HG03135 (cell line): ENCODE measurements at regions not wholly inside any gene's neighbourhood (a gene's known extent, or its start where the extent isn't known, plus 50 kb on each side); places are given as distances from the start of the nearest gene placed in this dataset.

ENCODE experiments used
- ATAC-seq: cut with Tn5 transposase; IDR thresholded peaks from one replicate; pipeline ENCODE4 v1.9.1; 2021; ENCODE audit warnings: mild to moderate bottlenecking, moderate library complexity; ENCODE audit not compliant: unreplicated experiment

DNA sequence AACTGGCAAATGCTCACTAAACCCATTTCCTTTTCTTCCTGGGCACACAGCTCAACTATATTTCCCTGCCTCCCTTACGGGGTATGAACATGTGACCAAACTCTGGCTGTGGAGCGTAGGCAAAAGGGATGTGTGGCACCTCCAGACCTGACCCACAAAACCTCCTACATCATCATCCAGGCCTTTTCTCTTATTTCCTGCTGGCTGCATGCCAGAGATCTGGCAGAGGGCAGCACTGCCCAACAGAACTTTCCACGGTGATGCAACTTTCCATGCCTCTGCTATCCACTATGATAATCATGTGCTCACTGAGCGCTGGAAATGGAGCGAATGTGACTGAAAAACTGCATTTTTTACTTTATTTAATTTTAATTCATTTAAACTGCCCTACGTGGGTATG, 99.6 kb upstream of the CACNA1E start:
- no peak for ATAC-seq

DNA sequence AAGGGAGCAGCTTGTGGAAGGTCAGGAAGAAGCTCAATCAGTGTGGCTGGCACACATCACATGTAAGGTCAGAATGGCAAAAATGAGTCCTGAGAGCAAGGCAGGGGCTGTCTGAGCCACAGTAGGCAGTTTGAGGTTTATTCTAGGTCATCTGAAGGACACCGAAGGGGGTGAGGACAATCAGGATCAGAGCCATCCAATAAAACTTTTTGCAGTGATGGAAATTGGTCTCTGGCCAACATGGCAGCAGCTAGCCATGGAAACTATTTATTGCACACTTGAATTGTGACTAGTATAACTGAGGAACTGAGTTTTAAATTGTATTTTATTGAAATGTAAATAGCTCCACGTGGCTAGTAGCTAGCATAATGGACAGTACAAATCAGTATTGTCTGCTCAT, 97.0 kb upstream of the CACNA1E start:
- no peak for ATAC-seq

DNA sequence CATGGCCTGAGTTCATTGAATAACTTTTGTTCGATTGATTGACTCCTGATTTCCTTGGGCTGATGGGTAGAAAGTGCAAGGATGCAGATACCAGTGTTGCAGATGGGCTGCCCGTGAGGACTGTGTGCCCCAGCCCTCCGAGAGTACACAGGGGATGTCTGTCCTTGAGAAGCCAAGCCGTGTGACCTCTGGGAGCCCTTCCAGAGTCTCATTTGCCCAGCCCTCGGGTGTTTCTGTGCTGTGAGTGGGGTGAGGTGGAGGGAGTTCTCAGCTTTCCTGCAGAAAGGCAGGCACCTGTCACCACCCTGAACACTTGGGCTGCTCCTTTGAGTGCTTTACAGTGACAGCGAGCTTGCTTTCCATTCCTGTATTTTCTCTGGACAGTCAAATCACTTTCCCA, 96.4 kb upstream of the CACNA1E start:
- no peak for ATAC-seq

DNA sequence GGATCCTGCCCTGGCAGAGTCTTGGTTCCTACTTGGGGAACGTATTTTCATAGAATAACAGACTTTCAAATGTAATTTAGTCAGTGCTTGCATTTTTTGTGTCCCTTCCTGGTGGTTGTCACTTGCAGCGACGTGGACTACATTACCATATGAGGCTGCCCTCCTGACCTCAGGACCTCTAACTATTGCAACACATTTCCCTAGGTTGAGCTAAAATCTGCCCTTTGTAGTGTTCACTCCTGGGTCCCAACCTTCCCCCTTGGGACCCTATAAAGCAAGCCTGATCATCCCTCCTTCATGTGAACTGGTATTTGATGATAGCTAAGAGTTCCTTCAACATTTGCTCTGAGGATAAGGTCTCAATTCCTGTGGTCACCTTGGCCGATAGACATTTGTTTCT, 95.6 kb upstream of the CACNA1E start:
- no peak for ATAC-seq

DNA sequence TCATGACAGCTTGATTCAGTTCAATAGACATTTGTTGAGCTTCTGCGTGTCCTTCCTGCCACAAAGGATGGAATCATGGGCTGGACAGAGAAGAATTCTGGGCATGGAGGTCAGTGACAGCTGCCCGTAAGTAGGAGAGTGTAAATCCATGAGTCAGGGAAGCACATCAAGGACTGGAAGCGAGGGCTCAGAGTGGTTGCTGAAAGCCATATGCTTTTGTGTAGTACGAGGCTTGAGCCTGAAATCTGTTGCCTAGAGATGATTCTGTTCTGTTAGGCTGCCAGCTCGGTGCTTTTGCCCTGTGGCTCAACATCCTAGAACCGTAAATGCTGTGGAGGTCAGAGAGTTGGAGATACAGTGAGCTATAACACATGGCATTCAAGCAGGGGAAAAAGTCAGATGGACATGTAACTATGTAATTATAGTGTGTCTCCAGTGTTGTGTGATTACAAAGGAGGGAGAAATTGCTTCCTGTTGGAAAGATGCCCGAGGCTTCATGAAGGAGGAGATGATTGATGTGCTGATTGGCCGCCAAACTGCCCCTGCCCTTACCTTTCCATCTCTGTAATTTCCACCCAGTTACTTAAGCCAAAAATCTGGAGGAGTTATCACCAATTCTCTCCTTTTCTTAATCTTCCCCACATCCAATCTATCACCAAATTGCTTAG, 92.8 kb upstream of the CACNA1E start:
- no peak for ATAC-seq

DNA sequence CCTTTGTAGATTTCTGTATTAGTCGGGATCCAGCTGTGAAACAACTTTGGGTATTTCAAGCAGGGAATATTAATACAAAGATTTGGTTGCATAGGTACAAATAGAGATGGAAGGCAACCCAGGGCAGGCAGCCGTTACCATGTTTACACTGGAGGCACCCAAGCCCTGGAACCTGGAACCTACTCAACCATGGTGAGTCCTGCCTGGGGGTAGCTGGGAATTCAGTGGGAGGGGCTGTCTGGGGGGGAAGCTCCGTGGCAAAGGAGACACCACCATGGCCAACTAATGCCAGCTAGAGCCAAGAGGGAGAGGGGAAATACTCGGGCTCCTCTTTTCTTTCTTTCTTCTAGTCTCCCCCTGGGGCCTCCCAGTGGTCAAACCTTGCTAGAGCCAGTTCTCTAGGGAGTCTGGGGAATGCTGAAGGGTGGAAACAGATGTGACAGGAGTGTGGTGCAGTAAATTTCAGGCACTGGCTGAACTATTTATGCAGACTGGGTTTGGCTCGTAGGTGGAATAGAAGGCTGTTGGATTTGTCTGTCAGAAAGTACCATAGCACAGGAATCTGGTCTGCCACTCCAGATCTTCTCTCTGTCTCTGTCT, 91.9 kb upstream of the CACNA1E start:
- ATAC-seq: no peak

DNA sequence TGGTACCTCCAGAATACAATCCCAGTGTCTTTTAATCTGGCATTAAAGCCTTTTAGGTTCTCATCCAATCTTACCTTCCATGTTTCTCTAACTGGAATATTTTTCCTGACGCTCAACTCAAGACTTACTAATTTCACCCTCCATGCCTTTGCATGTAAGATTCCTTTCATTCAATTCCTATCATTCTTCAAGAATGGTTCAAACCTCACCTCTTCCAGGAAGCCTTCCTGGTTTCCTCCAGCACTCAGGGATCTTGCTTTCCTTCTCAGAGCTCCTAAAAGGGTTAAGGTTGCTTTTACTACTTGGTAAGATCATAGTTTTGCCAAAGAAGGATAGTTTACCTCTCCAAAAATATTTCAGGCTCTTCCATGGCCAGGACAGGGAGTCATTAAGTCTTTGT, 91.2 kb upstream of the CACNA1E start:
- ATAC-seq: no peak

DNA sequence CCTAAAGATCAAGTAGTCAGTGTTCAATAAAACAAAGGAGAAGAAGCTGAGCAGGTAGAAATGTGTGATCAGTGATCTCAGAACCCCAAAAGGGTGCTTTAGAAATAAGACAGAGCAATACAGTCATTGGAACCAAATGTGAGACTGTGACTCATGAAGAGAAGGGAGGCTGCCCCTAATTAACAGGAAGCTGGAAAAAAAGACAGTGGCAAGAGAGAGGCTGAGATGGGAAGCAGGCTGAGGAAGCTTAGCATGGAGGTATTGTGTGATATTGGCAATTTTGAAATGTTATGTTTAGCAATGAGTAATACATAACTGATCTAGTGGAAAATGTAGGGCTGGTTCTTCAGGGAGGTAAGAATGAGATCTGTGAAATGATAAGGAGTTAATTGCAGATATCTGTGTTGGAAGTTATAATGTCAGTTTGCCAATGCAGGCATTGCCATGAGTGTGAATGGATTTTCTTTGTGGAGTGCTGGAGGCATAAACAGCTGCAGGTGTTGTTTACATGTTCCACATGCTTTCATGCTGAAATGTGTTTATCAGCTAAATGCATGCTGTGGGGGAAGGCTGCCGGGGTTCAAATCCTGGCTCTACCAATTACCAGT, 90.6 kb upstream of the CACNA1E start:
- no peak for ATAC-seq

DNA sequence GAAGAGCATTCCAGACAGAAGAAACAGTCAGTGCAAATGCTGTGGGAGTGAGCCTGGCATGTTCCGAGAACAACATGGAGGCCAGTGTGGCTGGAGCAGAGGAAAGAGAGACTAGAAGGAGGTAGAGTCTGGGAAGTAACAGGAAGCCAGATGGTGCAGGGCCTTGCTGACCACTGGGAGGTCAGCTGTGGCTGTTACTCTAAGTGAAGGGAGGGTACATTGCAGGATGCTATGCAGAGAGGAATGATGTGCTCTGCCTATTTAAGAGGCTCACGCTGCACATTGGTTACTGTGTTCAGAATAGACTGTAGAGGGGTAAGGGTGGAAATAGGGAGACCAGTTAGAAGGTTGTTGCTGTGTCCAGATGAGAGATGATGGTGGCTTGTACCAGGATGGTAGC, 88.6 kb upstream of the CACNA1E start:
- ATAC-seq: no peak

DNA sequence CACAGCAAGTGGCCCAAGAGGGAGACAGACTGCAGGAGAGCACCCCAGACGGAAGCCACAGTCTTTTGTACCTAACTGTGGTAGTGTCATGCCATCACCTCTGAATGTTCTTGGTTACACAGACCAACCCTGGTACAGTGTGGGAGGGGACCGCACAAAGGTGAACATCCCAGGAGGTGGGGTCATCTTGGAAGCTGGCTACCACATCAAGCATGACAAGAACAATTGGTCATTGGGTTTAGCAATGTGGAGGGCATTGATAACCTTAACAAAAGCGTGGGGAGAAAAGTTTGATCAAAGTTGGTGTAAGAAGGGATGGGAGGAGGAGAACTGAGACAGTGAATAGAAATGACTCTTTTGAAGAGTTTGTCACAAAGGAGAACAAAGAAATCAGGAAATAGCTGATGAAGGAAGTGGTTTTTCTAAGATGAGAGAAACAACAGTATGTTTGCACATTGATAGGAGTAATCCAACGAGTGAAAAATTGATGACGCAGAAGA, 87.1 kb upstream of the CACNA1E start:
- ATAC-seq: no peak

DNA sequence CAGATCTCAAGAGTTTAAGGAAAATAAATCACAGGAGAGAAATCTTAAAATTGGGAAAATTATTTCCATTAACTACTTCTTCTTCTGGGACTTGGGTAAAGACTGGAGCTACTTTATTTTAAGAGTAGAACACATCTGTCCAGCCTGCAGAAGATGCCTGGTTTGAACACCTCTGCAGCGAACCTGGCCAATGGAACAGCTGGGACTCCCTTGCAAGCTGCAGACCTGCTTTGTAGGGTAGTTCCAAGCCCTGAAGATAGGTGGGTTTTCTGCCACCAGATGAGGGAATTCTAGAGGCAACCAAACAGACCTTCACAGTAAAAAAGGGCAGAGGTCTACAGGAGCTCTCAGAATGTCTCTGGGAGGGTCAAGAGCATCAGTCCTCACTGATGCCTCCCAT, 86.5 kb upstream of the CACNA1E start:
- no peak for ATAC-seq

DNA sequence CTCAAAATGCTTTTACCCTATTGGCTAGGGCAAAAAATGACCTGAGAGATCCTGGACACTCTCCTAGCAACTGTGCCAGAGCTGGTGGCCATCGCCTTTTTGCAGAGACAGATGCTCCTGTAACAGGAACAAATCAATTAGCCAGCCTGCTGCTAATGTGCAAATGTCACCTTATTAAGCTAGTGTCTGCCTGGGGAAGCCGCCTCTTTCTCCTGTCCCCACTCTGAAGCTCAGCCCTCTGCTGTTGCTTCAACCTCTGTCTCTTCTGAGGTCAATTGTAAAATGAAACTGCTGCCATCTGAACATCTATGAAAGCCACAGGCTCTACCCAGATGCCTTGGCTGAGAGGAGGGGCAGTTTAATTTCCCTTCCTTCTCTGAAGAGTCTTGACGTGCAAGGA, 85.5 kb upstream of the CACNA1E start:
- ATAC-seq: no peak

DNA sequence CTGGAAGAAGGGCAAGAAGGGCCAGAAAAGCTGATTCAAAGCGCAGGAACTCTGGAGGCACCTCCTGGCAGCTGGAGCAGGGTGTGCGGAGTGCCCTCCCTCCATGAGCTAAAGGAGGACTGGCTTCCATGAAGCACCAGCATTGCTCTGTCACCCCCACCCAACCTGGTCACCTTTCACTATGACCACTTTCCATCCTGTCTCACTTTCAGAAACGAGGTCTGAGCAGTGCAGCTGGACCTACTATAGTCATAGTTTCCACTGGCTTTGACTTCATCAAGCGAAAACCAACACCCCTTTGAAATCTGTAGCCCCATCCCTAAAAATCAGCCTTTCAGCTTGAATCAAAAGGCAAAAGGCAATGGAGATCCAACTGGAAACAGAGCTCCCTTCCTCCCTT, 84.8 kb upstream of the CACNA1E start:
- peak; percentile 94 for ATAC-seq

DNA sequence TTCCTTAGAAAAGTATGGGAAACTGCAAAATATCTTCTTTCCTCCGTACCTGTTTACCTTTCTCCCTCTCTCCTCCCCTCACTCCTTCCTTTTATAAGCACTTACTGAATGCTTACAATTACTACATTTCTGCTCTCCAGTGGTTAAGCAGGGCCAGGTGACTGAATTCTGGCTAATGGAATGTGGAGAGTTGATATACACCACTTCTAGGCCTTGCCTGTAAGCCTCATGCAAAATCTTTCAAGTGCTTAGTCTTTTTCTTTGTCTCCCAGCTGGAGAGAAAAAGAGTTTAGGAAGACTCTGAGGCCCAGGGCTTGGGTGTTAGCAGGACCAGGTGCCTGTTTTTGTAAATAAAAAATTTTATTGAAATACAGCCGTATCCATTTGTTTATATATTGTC, 77.7 kb upstream of the CACNA1E start:
- ATAC-seq: no peak

DNA sequence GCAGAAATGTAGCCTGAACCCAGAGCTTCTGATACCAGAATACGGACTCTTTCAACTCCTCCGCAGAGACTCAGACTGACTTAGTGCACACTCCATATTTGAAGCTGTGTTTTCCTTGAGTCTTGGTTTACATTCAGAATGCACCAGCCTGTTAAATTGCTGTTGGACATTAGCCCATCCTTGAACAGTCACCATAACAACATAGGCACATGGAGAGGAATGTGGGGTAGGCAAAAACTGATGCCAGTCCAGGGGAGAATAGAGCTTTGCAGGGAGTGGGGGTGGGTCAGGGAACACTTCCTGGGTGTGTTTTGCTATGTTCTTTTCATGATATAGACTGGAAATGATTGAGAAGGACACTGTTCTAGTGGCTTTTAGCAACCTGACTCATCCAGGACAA, 76.3 kb upstream of the CACNA1E start:
- ATAC-seq: no peak

DNA sequence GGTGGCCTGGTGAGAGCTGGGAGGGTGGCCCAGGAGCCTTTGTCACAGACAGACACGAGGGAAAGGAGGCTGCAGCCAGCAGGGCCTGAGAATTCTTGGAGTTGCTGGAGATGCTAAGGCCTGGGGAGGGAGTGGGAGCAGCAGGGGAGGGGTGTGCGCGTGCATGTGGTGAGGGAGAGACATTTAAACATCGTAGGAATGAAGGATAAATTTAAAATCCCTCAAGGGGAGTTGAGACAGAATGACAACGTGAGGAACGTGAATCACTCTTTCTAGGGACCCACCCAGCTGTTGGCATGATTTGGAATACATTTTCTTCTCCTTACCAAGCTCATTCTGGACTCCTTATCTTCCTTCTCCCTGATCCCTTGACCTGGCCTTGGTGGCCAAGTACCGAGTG, 73.3 kb upstream of the CACNA1E start:
- no peak for ATAC-seq

DNA sequence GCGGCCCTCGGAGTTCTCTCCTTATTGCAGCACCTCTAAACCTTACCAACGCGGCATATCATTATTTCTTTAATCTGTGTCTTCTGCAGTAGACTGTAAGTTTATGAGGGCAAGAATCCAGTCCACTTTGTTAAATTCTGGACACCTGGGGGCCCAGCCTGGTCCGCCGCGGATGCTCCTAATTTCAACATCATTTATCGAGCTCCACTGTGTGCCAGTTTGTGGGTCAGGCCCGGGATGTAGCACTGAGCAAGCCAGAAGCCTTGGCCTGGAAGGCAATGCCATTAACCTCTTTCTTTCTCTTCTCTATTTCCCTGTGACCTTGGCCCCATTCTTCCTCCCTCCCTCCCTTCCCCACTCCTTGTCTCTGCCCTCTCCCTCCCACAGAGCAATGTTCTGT, 70.6 kb upstream of the CACNA1E start:
- no peak for ATAC-seq

DNA sequence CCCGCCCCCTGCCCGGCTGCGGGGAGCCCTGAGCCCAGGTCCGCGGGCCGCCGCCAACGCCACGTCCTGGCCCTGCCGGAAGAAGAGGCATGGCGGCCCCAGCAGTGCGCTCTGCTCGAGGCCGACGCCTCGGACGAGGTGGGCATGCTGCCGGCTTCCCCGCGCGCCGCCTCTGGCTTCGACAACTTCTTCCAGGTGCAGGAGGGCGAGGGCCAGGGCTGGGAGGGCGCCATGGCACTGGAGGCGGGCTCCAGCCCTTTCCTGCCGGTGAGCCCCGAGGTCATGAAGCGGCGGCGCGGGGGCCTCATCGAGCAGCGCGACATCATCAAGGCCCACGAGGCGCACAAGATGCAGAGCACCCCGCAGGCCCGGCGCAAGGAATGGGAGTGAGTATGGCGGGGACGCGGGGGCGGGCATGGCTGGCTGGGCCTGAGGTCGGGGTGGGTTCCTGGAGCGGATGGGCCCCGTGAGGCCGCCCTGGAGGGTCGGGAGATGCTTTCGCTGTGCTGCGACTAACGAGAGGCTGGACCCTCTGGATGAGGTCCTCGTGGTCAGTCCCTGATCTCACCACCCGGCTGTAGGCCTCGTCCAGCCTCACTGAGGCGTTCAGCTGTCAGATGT, 70.0 kb upstream of the CACNA1E start:
- no peak for ATAC-seq

DNA sequence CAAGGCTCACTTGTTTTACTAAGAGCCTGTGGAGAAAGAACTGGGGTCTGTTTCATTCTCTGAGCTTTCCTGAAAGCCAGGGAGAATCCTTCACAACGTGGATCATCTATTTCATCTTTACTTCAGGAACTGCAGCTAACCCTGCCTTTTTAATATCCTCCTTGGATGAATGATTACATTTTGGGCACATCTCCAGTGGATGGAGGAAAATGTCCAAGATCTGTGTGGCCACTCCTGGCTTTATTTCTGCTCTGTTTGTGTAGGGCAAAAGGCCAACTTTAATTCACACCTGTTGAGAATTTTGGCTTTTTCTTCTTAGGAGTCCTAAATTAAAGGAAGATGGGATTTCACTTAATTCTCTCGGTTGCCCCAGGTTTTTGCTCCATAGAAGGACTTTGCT, 69.5 kb upstream of the CACNA1E start:
- ATAC-seq: no peak

DNA sequence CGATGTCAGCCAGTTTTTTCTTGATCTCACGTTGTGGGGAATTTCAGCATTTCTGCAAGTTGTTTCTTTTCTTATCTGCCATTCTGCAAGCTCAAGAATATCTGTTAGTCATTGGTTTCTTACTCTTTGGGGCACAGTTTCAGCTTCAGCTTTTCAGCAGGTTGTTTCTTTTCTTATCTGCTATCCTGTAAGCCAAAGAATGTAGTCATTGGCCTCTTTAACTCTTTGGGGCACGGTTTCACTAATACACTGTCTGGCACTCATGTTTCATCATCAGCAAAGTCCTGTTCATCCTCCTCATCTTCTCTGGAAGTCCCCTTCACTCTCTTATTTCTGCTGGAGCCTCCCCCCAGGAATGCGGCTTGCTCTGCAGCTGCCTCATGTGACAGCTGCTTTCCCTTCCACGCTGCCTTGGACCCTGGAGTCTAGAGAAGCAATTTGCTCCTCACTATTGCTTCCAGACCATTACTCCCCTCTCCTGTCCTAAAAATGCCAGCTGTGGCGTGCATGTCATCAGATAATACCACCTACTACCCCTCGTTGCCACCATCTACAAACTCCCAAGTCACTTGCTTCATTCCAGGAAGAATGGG, 67.0 kb upstream of the CACNA1E start:
- ATAC-seq: no peak

DNA sequence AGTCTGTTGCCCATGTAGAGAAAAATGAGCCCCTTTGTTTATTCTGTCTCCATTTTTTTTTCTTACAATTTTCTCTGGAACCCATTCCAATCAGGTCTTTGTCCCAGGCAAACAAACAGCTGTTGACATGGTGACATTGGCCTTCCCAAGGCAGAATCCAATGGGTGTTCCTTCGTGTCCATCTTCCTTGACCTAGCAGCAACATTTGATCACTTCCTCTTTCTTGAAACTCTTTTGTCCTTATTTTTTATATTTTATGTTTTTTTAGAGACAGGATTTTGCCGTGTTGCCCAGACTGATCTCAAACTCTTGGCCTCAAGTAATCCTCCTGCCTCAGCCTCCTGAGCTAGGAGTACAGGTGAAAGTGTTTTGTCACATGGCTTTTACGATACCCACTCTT, 65.4 kb upstream of the CACNA1E start:
- ATAC-seq: no peak
